HL-60 (cell line): ENCODE measurements at regions not wholly inside any gene's neighbourhood (a gene's known extent, or its start where the extent isn't known, plus 50 kb on each side); places are given as distances from the start of the nearest gene placed in this dataset.
A peak's percentile ranks its signal among the peaks of the same experiment; 100 is the strongest.

Experiments
- DNase-seq, 2 experiments: peaks; one replicate each; pipeline ENCODE4 v3.0.0-alpha.2; 2010 to 2020; ENCODE audit warnings: low read depth in 1 of 2, low spot score in 1 of 2
- H3K27ac ChIP-seq: fragments of 250-450 bp; sonication (Bioruptor Pico); replicated peaks from 2 replicates; pipeline ENCODE4 v1.5.1; 2020; ENCODE audit warnings: mild to moderate bottlenecking, moderate library complexity
- H3K27me3 ChIP-seq: fragments of 250-450 bp; sonication (Bioruptor Pico); 2 replicates; pipeline ENCODE4 v1.5.1; 2021; ENCODE audit warnings: mild to moderate bottlenecking, moderate library complexity; ENCODE audit not compliant: insufficient read depth, poor library complexity, severe bottlenecking
- H3K4me3 ChIP-seq: replicated peaks from 2 replicates; pipeline ENCODE4 v1.5.1; 2011; ENCODE audit warnings: mild to moderate bottlenecking, control low read depth, low read length; ENCODE audit not compliant: insufficient read depth
- GABPA ChIP-seq: IDR thresholded peaks from 2 replicates; pipeline ENCODE4 v1.6.1; 2012; ENCODE audit warnings: low read depth
- POLR2AphosphoS5 ChIP-seq: IDR thresholded peaks from 2 replicates; pipeline ENCODE4 v1.6.1; 2012; ENCODE audit warnings: low read depth
- REST ChIP-seq: IDR thresholded peaks from 2 replicates; pipeline ENCODE4 v1.6.1; 2012; ENCODE audit warnings: low read depth; ENCODE audit not compliant: insufficient replicate concordance
- SPI1 ChIP-seq: IDR thresholded peaks from 2 replicates; pipeline ENCODE4 v1.6.1; 2012; ENCODE audit warnings: low read depth, mild to moderate bottlenecking, borderline replicate concordance
- TF ChIP-seq, protein P1 (sequence below): IDR thresholded peaks from one replicate; pipeline ENCODE4 v1.5.1; 2011; ENCODE audit warnings: low read length, control low read depth, inconsistent platforms; ENCODE audit not compliant: insufficient read depth

DNA sequence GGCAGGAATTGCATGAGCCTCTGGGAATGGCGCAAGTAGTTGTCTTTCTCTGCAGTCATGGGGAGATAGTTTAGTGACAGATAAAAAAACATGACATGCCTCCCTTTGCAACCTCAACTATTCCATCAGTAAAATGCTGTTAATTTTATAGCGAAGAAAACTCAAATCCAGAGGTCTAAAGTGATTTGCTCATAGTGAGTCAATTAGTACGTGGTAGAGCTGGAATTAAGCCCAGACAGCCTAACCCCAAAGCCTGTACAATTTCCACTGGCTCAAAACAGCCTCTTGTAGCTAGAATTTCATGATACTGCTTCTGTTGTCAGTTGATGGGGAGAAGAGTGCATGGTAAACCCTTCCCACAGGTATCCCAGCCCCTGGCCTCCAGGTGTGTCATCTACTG is 81.3 kb upstream of the TRPC5 start:
- DNase-seq, result no peak
- no peak overlapping the region for H3K4me3 ChIP-seq
- no peaks in the 10 kb centered on the region for H3K27me3 ChIP-seq
- H3K27ac ChIP-seq, result no peak overlapping the region
- no peak for TF ChIP-seq GABPA
- TF ChIP-seq, protein P1, sequence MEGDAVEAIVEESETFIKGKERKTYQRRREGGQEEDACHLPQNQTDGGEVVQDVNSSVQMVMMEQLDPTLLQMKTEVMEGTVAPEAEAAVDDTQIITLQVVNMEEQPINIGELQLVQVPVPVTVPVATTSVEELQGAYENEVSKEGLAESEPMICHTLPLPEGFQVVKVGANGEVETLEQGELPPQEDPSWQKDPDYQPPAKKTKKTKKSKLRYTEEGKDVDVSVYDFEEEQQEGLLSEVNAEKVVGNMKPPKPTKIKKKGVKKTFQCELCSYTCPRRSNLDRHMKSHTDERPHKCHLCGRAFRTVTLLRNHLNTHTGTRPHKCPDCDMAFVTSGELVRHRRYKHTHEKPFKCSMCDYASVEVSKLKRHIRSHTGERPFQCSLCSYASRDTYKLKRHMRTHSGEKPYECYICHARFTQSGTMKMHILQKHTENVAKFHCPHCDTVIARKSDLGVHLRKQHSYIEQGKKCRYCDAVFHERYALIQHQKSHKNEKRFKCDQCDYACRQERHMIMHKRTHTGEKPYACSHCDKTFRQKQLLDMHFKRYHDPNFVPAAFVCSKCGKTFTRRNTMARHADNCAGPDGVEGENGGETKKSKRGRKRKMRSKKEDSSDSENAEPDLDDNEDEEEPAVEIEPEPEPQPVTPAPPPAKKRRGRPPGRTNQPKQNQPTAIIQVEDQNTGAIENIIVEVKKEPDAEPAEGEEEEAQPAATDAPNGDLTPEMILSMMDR, result no peak
- TF ChIP-seq POLR2AphosphoS5, result no peak
- no peak for TF ChIP-seq SPI1
- TF ChIP-seq REST, result no peak

GRCh38 chrX:112148397-112148796 is 65.8 kb upstream of the TRPC5 start:
- no peak for TF ChIP-seq POLR2AphosphoS5
- TF ChIP-seq REST, result no peak
- TF ChIP-seq, protein P1, result no peak
- no peak for TF ChIP-seq GABPA
- no peak for TF ChIP-seq SPI1
- Histone ChIP-seq H3K27ac (no peak overlapping the region), H3K4me3 (no peak overlapping the region), H3K27me3 (no peaks in the 10 kb centered on the region)
- DNase-seq, result no peak

DNA sequence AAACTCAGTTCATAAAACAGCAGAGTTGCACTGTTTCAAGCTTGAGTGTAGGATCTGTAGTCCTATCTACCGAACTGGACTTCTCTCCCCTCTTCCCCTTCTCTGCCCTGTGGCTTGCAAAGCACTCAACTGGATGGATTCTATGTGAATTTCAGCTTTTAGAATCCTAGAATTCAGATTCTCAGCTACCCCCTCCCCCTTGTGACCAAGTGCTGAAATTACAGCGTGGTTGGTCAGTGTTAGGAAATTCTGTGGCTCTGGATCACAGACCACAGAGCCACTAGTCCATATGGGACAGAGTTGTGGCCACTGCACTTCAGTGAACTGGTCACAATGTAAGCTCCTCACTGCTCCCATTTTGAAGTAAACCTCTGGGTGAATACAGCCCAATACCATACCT is 64.6 kb upstream of the TRPC5 start:
- DNase-seq, result peak in 1 of 2 experiments; percentile 2
- no peak for TF ChIP-seq SPI1
- TF ChIP-seq, protein P1, result peak; percentile 14
- TF ChIP-seq GABPA, result no peak
- no peak for TF ChIP-seq POLR2AphosphoS5
- no peak for TF ChIP-seq REST
- no peak overlapping the region for H3K4me3 ChIP-seq
- no peaks in the 10 kb centered on the region for H3K27me3 ChIP-seq
- no peak overlapping the region for H3K27ac ChIP-seq
